DOHH2 (cell line): ENCODE measurements at regions not wholly inside any gene's neighbourhood (a gene's known extent, or its start where the extent isn't known, plus 50 kb on each side); places are given as distances from the start of the nearest gene placed in this dataset.

Source experiments
- EZH2phosphoT487 ChIP-seq: fragments of 200-600 bp; sonication (generic); IDR thresholded peaks from 2 replicates; pipeline ENCODE4 v1.6.1; 2017; ENCODE audit warnings: borderline replicate concordance, mild to moderate bottlenecking, antibody characterized with exemption, low read length, moderate library complexity, mixed read lengths
- TF ChIP-seq, protein P1 (sequence below): fragments of 200-600 bp; sonication (generic); IDR thresholded peaks from one replicate; pipeline ENCODE4 v1.5.1; 2014; ENCODE audit warnings: antibody characterized with exemption, mild to moderate bottlenecking, low read depth, low read length; ENCODE audit not compliant: poor library complexity, severe bottlenecking

DNA sequence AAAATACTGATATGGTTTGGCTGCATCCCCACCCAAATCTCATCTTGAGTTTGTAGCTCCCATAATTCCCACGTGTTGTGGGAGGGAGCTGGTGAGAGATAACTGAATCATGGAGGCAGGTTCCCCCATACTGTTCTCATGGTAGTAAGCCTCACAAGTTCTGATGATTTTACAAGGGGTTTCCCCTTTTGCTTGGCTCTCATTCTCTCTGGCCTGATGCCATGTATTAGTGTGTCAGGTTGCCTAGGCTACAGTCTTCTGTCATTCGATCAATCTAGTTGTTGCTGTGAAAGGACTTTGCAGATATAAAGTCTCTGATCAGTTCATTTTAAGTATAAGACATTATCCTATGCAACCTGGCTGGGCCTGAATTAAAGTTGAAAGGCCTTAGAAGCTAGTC, 209.3 kb upstream of the MAOA start:
- TF ChIP-seq, protein P1, sequence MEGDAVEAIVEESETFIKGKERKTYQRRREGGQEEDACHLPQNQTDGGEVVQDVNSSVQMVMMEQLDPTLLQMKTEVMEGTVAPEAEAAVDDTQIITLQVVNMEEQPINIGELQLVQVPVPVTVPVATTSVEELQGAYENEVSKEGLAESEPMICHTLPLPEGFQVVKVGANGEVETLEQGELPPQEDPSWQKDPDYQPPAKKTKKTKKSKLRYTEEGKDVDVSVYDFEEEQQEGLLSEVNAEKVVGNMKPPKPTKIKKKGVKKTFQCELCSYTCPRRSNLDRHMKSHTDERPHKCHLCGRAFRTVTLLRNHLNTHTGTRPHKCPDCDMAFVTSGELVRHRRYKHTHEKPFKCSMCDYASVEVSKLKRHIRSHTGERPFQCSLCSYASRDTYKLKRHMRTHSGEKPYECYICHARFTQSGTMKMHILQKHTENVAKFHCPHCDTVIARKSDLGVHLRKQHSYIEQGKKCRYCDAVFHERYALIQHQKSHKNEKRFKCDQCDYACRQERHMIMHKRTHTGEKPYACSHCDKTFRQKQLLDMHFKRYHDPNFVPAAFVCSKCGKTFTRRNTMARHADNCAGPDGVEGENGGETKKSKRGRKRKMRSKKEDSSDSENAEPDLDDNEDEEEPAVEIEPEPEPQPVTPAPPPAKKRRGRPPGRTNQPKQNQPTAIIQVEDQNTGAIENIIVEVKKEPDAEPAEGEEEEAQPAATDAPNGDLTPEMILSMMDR = no peak
- no peak for TF ChIP-seq EZH2phosphoT487
